GM12872 (cell line): ENCODE measurements at regions not wholly inside any gene's neighbourhood (a gene's known extent, or its start where the extent isn't known, plus 50 kb on each side); places are given as distances from the start of the nearest gene placed in this dataset.

ENCODE experiments used
- CTCF ChIP-seq: IDR thresholded peaks from 3 replicates; pipeline ENCODE4 v1.5.1; 2011; ENCODE audit warnings: low read depth, mild to moderate bottlenecking, low read length, moderate library complexity; ENCODE audit not compliant: insufficient read depth

GRCh38 chr6:40961831-40962230 is 77.2 kb downstream of the UNC5CL start:
- no peak for TF ChIP-seq CTCF

- TF ChIP-seq CTCF: no peak
These were observed 78.1 kb downstream of the UNC5CL start for GRCh38 chr6:40960742-40961430.

GRCh38 chr6:40959781-40960327 is 79.2 kb downstream of the UNC5CL start:
- TF ChIP-seq CTCF: no peak

- no peak for TF ChIP-seq CTCF
These were observed 80.3 kb downstream of the UNC5CL start for GRCh38 chr6:40958738-40959137.

- no peak for TF ChIP-seq CTCF
These were observed 81.2 kb downstream of the UNC5CL start for GRCh38 chr6:40957616-40958492.

- no peak for TF ChIP-seq CTCF
These were observed 82.1 kb downstream of the UNC5CL start for GRCh38 chr6:40956936-40957335.

GRCh38 chr6:40955178-40955545 is 83.9 kb downstream of the UNC5CL start:
- no peak for TF ChIP-seq CTCF
